K562 (cell line): ENCODE measurements at regions not wholly inside any gene's neighbourhood (a gene's known extent, or its start where the extent isn't known, plus 50 kb on each side); places are given as distances from the start of the nearest gene placed in this dataset.
A peak's percentile ranks its signal among the peaks of the same experiment; 100 is the strongest.

ENCODE experiments used
- ATAC-seq: fragments of 200-7000 bp; cut with Tn5 transposase; 3 replicates; pipeline ENCODE4 v1.9.1; 2020; ENCODE audit warnings: moderate library complexity
- BruUV-seq: library from RNA; stranded (reverse); fragments of 400-500 nt; replicated peaks from 2 replicates; lab custom pipeline; 2021; lab: Mats Ljungman, UMichigan
- CTCF ChIA-PET: fragments of 300-600 bp; formaldehyde crosslinking; extraction: SDS; loops from one replicate; lab custom pipeline; 2021; ENCODE audit warnings: low intra/inter-chr PET ratio; lab: Yijun Ruan, JAX
- POLR2A ChIA-PET: fragments of 300-600, 350-650 bp; sonication (Branson Sonifier 250); formaldehyde crosslinking; extraction: SDS; loops from one replicate; lab custom pipeline; 2021; ENCODE audit warnings: antibody characterized with exemption, inconsistent platforms; lab: Yijun Ruan, JAX
- DNase-seq, 4 experiments: peaks; one replicate each; pipeline versions ENCODE4 v3.0.0 to v3.0.0-alpha.2; 2011 to 2018; ENCODE audit warnings: low spot score in 3 of 4, mixed read lengths in 3 of 4; ENCODE audit errors: extremely low read depth in 1 of 4
- FAIRE-seq: peaks from 2 replicates; lab custom pipeline; 2011; peaks lifted over from hg19 to GRCh38; lab: Jason Lieb, UNC
- H2AFZ ChIP-seq: 2 replicates; pipeline ENCODE4 v1.6.0; 2011; ENCODE audit warnings: low read depth, low read length, control low read depth, inconsistent platforms
- H3K27ac ChIP-seq: fragments of 200-600 bp; 3 replicates; pipeline ENCODE4 v1.8.0; 2011; ENCODE audit warnings: low read depth, mild to moderate bottlenecking, control low read depth, inconsistent platforms, low read length, moderate library complexity, mixed read lengths; ENCODE audit errors: extremely low read depth
- H3K27me3 ChIP-seq, 2 experiments: fragments of 300-600 bp in 1 of 2; 2 replicates in 1 of 2; 3 replicates in 1 of 2; pipeline versions ENCODE4 v1.6.0 to v1.8.0; 2011; ENCODE audit warnings: inconsistent platforms in 2 of 2, low read length in 2 of 2, mild to moderate bottlenecking in 1 of 2, mixed read lengths in 1 of 2, moderate library complexity in 1 of 2; ENCODE audit not compliant: control insufficient read depth in 2 of 2, insufficient read depth in 2 of 2
- H3K36me3 ChIP-seq: fragments of 300-600 bp; 3 replicates; pipeline ENCODE4 v1.8.0; 2011; ENCODE audit warnings: mild to moderate bottlenecking, low read length, inconsistent platforms; ENCODE audit not compliant: control insufficient read depth, insufficient read depth
- H3K4me1 ChIP-seq, 2 experiments: fragments of 200-600 bp in 1 of 2; replicated peaks in 1 of 2; 2 replicates in 1 of 2; 3 replicates in 1 of 2; pipeline versions ENCODE4 v1.5.1 to v1.8.0; 2011; ENCODE audit warnings: inconsistent platforms in 2 of 2, low read length in 2 of 2, mild to moderate bottlenecking in 1 of 2, mixed read lengths in 1 of 2, moderate library complexity in 1 of 2; ENCODE audit not compliant: control insufficient read depth in 2 of 2, insufficient read depth in 2 of 2
- H3K4me2 ChIP-seq: 2 replicates; pipeline ENCODE4 v1.6.1; 2011; ENCODE audit warnings: low read length, control low read depth, inconsistent platforms, mixed read lengths; ENCODE audit not compliant: insufficient read depth
- H3K4me3 ChIP-seq: fragments of 200-600 bp; sonication (generic), shearing (Covaris generic); 2 replicates; pipeline ENCODE4 v1.5.1; 2016; ENCODE audit warnings: control low read depth, inconsistent platforms
- H3K79me2 ChIP-seq: fragments of 200-600 bp; 3 replicates; pipeline ENCODE4 v1.8.0; 2011; ENCODE audit warnings: low read length, inconsistent platforms; ENCODE audit not compliant: control insufficient read depth, insufficient read depth
- H3K9ac ChIP-seq, 2 experiments: 2 replicates each; pipeline versions ENCODE4 v1.6.0 to v1.6.1; 2011; ENCODE audit warnings: low read depth in 2 of 2, low read length in 2 of 2, control low read depth in 1 of 2, inconsistent platforms in 1 of 2, mild to moderate bottlenecking in 1 of 2, mixed read lengths in 1 of 2; ENCODE audit not compliant: insufficient read depth in 1 of 2
- H3K9me1 ChIP-seq: one replicate; pipeline ENCODE4 v1.6.0; 2011; ENCODE audit warnings: inconsistent platforms, mild to moderate bottlenecking, low read length, moderate library complexity; ENCODE audit not compliant: control insufficient read depth, insufficient read depth
- H3K9me3 ChIP-seq: replicated peaks from 2 replicates; pipeline ENCODE4 v1.5.1; 2011; ENCODE audit warnings: low read depth, low read length, inconsistent platforms; ENCODE audit not compliant: control insufficient read depth, insufficient read depth
- H4K20me1 ChIP-seq: replicated peaks from 2 replicates; pipeline ENCODE4 v1.6.1; 2011; ENCODE audit warnings: low read length, inconsistent platforms, mixed read lengths; ENCODE audit not compliant: control insufficient read depth, insufficient read depth
- DPF2 ChIP-seq: fragments of 450-650 bp; IDR thresholded peaks from 2 replicates; pipeline ENCODE4 v1.6.1; 2016
- HNRNPH1 ChIP-seq: fragments of 200-400 bp; formaldehyde crosslinking; optimal IDR thresholded peaks from 2 replicates; pipeline ENCODE3; 2017; ENCODE audit warnings: low read depth, mild to moderate bottlenecking, low read length, moderate library complexity
- MCM3 ChIP-seq: fragments of 450-650 bp; IDR thresholded peaks from 2 replicates; pipeline ENCODE4 v1.6.1; 2016
- NCOA2 ChIP-seq, 2 experiments: fragments of 450-650 bp; IDR thresholded peaks; 2 replicates each; pipeline ENCODE4 v1.6.1; 2018; ENCODE audit warnings: mild to moderate bottlenecking in 2 of 2, moderate library complexity in 1 of 2; ENCODE audit not compliant: partially characterized antibody in 2 of 2
- NFXL1 ChIP-seq: fragments of 450-650 bp; formaldehyde crosslinking; IDR thresholded peaks from 2 replicates; pipeline ENCODE4 v1.4.0; 2021; ENCODE audit warnings: mild to moderate bottlenecking
- TAF7 ChIP-seq: fragments of 450-650 bp; IDR thresholded peaks from 2 replicates; pipeline ENCODE4 v1.6.1; 2016; ENCODE audit warnings: missing genetic modification characterization, missing compliant biosample characterization
- ZKSCAN1 ChIP-seq: fragments of 150-350 bp; IDR thresholded peaks from 2 replicates; pipeline ENCODE4 v1.6.1; 2016; ENCODE audit warnings: low read depth, low read length
- WGBS: fragments of 100-300 bp; shearing (Covaris generic); methylation state at CpG from one replicate; pipeline ENCODE4 v1.1.6; 2016; ENCODE audit warnings: low coverage, mixed read lengths; ENCODE audit not compliant: insufficient coverage; ENCODE audit errors: missing lambda C conversion rate; 5-methylcytosine and 5-hydroxymethylcytosine counted together
- in situ Hi-C: fragments of 300-500 bp; cut with MboI; formaldehyde crosslinking; loops from 4 replicates; pipeline ENCODE4 v1.15.0; 2018; ENCODE audit warnings: inconsistent platforms, mixed read lengths
- intact Hi-C: fragments of 100-400 bp; cut with micrococcal nuclease; formaldehyde crosslinking; loops from 2 replicates; pipeline ENCODE4 v1.14.2; 2022
- TF ChIP-seq, protein P1 (sequence below): fragments of 250-450 bp; sonication (Bioruptor Pico); IDR thresholded peaks from 2 replicates; pipeline ENCODE4 v1.4.0; 2020; ENCODE audit warnings: mild to moderate bottlenecking, moderate library complexity
- TF ChIP-seq, protein P2 (sequence below): IDR thresholded peaks from 2 replicates; pipeline ENCODE4 v1.6.1; 2016; ENCODE audit warnings: missing genetic modification characterization, missing compliant biosample characterization

DNA sequence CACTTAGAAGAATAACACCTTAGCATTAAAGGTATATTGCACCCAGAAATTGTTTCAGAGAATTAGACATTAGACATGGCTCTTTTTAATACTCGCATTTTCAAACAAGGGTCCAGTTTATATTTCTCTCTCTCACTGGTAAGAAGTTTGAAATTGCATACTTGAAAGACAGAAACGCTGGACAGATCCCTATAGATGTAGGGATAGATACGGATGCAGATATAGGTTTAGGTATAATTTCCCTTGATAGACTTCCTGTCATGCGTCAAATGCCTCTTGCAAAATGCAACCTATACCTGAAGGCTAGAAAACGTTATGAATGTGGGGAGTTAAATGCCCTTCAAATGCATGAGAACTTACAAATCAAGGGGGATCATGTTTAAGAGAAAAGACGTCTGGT lies 99.4 kb upstream of the BCL6 start (continued):
- TF ChIP-seq, protein P1, sequence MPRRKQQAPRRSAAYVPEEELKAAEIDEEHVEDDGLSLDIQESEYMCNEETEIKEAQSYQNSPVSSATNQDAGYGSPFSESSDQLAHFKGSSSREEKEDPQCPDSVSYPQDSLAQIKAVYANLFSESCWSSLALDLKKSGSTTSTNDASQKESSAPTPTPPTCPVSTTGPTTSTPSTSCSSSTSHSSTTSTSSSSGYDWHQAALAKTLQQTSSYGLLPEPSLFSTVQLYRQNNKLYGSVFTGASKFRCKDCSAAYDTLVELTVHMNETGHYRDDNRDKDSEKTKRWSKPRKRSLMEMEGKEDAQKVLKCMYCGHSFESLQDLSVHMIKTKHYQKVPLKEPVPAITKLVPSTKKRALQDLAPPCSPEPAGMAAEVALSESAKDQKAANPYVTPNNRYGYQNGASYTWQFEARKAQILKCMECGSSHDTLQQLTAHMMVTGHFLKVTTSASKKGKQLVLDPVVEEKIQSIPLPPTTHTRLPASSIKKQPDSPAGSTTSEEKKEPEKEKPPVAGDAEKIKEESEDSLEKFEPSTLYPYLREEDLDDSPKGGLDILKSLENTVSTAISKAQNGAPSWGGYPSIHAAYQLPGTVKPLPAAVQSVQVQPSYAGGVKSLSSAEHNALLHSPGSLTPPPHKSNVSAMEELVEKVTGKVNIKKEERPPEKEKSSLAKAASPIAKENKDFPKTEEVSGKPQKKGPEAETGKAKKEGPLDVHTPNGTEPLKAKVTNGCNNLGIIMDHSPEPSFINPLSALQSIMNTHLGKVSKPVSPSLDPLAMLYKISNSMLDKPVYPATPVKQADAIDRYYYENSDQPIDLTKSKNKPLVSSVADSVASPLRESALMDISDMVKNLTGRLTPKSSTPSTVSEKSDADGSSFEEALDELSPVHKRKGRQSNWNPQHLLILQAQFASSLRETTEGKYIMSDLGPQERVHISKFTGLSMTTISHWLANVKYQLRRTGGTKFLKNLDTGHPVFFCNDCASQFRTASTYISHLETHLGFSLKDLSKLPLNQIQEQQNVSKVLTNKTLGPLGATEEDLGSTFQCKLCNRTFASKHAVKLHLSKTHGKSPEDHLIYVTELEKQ (CRISPR knock-in tag): no peak
- TF ChIP-seq DPF2 (no peak), HNRNPH1 (no peak), MCM3 (no peak), ZKSCAN1 (no peak), NCOA2 (IDR thresholded peaks at IDR 0.05; ENCODE audit: partially characterized antibody in 2 of 2) (no peak), TAF7 (tag) (no peak)

- 0% methylated on average over 4 of the region's 4 CpGs for WGBS
- BruUV-seq: no TSS peak
- CTCF ChIA-PET: no interaction called here
Measured at GRCh38 chr3:187845826-187846225, 100.6 kb upstream of the BCL6 start.

More at GRCh38 chr3:187845826-187846225, 100.6 kb upstream of the BCL6 start:
- TF ChIP-seq, protein P2, sequence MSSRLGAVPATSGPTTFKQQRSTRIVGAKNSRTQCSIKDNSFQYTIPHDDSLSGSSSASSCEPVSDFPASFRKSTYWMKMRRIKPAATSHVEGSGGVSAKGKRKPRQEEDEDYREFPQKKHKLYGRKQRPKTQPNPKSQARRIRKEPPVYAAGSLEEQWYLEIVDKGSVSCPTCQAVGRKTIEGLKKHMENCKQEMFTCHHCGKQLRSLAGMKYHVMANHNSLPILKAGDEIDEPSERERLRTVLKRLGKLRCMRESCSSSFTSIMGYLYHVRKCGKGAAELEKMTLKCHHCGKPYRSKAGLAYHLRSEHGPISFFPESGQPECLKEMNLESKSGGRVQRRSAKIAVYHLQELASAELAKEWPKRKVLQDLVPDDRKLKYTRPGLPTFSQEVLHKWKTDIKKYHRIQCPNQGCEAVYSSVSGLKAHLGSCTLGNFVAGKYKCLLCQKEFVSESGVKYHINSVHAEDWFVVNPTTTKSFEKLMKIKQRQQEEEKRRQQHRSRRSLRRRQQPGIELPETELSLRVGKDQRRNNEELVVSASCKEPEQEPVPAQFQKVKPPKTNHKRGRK: 0 out of 2 replicates have a peak, but pooled peaks have one; percentile 43
- TF ChIP-seq NFXL1 (CRISPR knock-in tag): no peak
- TF ChIP-seq, all 486 proteins: peak for 1
- H3K36me3 ChIP-seq: no peaks in the 10 kb centered on the region
- no peaks in the 10 kb centered on the region for H3K4me1 ChIP-seq
- no peak for FAIRE-seq
- no peaks in the 10 kb centered on the region for H3K79me2 ChIP-seq
- DNase-seq: no peak
- in situ Hi-C loops (no loop called here), intact Hi-C loops (no loop called here)
- H3K27me3 ChIP-seq: peaks cover 0 to 6% of the 10 kb centered on the region in 2 experiments; a peak in 2 of 5 replicates
- no peak overlapping the region for H3K4me3 ChIP-seq
- ATAC-seq: no peak
- H3K9ac ChIP-seq: no peak overlapping the region
- no peak overlapping the region for H3K4me2 ChIP-seq
- H3K9me3 ChIP-seq: no peaks in the 10 kb centered on the region
- H3K27ac ChIP-seq: no peak overlapping the region
- POLR2A ChIA-PET: no interaction called here
- H3K9me1 ChIP-seq: no peaks in the 10 kb centered on the region
- no peaks in the 10 kb centered on the region for H4K20me1 ChIP-seq
- H2AFZ ChIP-seq: no peak overlapping the region
